ENCODE measurements at regions not wholly inside any gene's neighbourhood (a gene's known extent, or its start where the extent isn't known, plus 50 kb on each side); places are given as distances from the start of the nearest gene placed in this dataset.
A peak's percentile ranks its signal among the peaks of the same experiment; 100 is the strongest.

DNA sequence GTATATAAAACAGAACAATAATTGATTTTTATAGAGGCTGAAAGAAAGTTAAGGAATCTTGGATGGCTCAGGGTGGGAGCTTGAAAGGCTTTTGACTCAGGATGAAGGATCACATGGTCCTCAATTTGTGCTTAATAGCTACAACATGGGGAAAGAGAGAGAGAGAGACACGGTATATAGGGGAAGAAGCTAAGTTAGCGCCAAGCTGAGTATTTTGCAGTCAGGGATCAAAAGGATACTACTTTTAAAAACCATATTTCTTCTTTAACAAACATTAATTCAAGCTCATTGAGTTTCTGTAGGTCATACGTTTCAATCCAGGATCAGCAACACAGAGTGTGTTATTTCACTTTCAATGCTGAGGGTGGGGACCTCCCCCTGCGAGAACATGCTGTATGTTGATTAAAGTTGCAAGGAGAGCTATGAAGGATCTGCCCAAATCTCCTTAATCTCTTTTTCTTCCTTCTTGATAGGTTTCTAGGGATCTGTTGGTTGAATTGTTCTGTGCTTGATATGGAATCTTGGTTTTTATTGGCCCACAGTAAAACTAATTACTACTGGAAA lies 133.1 kb upstream of the NUDT4 start:
- peak overlapping the region; percentile 12; the same call in 1 of the 2 replicates for H3K27ac ChIP-seq (ENCODE audit: low read depth, low read length)
- no peak overlapping the region for H3K4me3 ChIP-seq (ENCODE audit: low read depth, low read length)
- H3K79me2 ChIP-seq (ENCODE audit: control insufficient read depth, insufficient read depth, low read length, unreplicated experiment): no peaks in the 10 kb centered on the region
- H3K36me3 ChIP-seq (ENCODE audit: insufficient read depth, low read length): no peaks in the 10 kb centered on the region
- no peaks in the 10 kb centered on the region for H3K27me3 ChIP-seq (ENCODE audit: insufficient read depth, low read length)
- peaks cover 18% of the 10 kb centered on the region for H3K4me1 ChIP-seq (ENCODE audit: control insufficient read depth, insufficient read depth, low read length, unreplicated experiment)
- H2AFZ ChIP-seq (ENCODE audit: low read length, unreplicated experiment): no peak overlapping the region

DNA sequence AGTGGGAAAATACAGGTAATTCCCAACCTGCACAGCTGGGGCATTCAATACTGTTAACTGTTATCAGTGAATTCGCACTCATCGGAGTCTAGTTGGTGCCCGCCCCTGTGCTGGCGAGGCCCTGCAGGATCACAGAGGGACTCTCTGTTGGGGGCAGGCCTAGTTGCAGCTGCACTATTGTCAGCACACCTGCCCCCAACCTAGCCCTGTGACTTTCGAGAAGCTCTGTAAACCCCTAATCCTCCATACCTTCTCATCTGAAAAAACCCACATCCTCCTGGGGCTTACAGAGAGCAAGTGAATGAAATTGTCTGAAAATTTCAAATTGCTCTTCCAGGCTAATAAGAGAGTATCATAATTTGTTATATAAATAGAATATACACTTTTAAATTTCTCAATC lies 132.2 kb upstream of the NUDT4 start:
- Histone ChIP-seq H3K79me2 (ENCODE audit: control insufficient read depth, insufficient read depth, low read length, unreplicated experiment) (no peaks in the 10 kb centered on the region), H2AFZ (ENCODE audit: low read length, unreplicated experiment) (no peak overlapping the region), H3K4me3 (ENCODE audit: low read depth, low read length) (no peak overlapping the region), H3K36me3 (ENCODE audit: insufficient read depth, low read length) (no peaks in the 10 kb centered on the region), H3K27ac (ENCODE audit: low read depth, low read length) (no peak overlapping the region), H3K27me3 (ENCODE audit: insufficient read depth, low read length) (no peaks in the 10 kb centered on the region), H3K4me1 (ENCODE audit: control insufficient read depth, insufficient read depth, low read length, unreplicated experiment) (peaks cover 18% of the 10 kb centered on the region)

DNA sequence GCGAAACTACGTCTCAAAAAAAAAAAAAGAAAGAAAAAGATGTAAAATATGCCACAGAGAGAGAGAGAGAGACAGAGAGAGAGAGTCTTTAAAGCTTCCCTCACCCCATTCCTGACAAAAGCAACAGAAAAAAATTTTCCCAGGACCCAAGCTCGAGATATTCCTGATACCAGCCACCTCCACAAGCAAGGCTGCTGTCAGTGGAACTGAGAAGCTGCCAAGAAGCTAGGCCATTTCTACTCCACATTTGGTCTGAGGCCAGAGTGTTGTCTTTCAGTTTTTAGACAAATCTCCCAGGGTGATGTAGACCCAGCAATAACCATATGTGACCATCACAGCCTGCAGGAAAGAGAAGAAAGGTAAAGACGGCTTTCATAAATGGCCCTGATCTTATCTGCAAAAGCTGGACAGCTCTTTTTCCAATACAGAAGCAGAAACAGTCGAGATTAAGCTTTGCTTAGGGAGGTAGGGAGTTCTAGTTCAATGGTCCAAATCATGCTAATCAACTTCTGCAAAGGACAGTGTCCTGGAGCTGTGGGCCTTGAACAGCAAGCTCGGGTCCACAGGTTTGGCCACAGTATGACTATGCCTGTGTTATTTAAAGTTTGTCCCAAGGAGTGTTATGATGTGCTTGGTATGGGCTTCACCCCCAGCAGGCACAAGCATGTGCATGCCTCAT lies 130.3 kb upstream of the NUDT4 start:
- Histone ChIP-seq H3K4me1 (ENCODE audit: control insufficient read depth, insufficient read depth, low read length, unreplicated experiment) (peaks cover 18% of the 10 kb centered on the region), H3K36me3 (ENCODE audit: insufficient read depth, low read length) (no peaks in the 10 kb centered on the region), H3K27ac (ENCODE audit: low read depth, low read length) (no peak overlapping the region), H2AFZ (ENCODE audit: low read length, unreplicated experiment) (no peak overlapping the region), H3K27me3 (ENCODE audit: insufficient read depth, low read length) (no peaks in the 10 kb centered on the region), H3K79me2 (ENCODE audit: control insufficient read depth, insufficient read depth, low read length, unreplicated experiment) (no peaks in the 10 kb centered on the region), H3K4me3 (ENCODE audit: low read depth, low read length) (no peak overlapping the region)

DNA sequence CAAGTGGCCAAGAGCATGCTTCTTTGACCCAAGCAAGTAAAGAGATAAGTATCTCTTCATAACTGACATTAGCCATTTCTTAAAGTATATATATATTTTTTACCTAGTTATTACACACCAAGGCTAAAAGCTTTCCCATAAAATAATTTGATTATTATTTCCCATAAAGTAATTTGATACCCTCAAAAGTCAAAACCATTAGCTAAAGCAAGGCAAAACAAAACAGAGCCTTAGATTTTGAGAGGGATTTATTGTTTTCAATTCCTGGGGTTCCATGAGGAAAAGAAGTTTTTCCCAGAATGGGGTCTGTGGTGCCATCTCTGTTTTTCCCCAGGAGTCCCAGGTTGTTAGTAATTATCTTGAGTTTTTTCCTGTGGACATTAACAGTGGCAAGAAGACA lies 125.5 kb upstream of the NUDT4 start:
- Histone ChIP-seq H3K4me3 (ENCODE audit: low read depth, low read length) (no peak overlapping the region), H3K79me2 (ENCODE audit: control insufficient read depth, insufficient read depth, low read length, unreplicated experiment) (no peaks in the 10 kb centered on the region), H3K27ac (ENCODE audit: low read depth, low read length) (no peak overlapping the region), H3K27me3 (ENCODE audit: insufficient read depth, low read length) (no peaks in the 10 kb centered on the region), H3K36me3 (ENCODE audit: insufficient read depth, low read length) (no peaks in the 10 kb centered on the region), H3K4me1 (ENCODE audit: control insufficient read depth, insufficient read depth, low read length, unreplicated experiment) (peaks cover 4% of the 10 kb centered on the region), H2AFZ (ENCODE audit: low read length, unreplicated experiment) (no peak overlapping the region)

DNA sequence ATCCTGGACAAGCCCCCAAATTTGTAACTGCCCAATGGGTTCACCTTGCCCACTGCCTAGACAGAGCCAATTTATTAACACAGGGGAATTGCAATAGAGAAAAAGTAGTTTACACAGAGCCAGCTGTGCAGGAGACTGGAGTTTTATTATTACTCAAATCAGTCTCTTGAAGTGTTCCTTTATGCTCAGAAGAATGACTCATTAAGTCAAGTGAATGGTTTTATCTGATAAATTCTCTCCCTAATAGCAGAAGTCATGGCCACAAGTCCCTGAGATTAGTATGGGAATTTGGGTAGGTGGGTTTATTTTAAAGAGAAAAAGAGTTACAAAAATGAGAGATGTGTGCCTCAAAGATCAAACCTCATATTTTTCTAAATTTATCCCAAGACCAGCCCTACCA lies 122.8 kb upstream of the NUDT4 start:
- Histone ChIP-seq H3K36me3 (ENCODE audit: insufficient read depth, low read length) (no peaks in the 10 kb centered on the region), H3K27ac (ENCODE audit: low read depth, low read length) (no peak overlapping the region), H3K4me1 (ENCODE audit: control insufficient read depth, insufficient read depth, low read length, unreplicated experiment) (no peaks in the 10 kb centered on the region), H3K79me2 (ENCODE audit: control insufficient read depth, insufficient read depth, low read length, unreplicated experiment) (no peaks in the 10 kb centered on the region), H2AFZ (ENCODE audit: low read length, unreplicated experiment) (no peak overlapping the region), H3K27me3 (ENCODE audit: insufficient read depth, low read length) (no peaks in the 10 kb centered on the region), H3K4me3 (ENCODE audit: low read depth, low read length) (no peak overlapping the region)

DNA sequence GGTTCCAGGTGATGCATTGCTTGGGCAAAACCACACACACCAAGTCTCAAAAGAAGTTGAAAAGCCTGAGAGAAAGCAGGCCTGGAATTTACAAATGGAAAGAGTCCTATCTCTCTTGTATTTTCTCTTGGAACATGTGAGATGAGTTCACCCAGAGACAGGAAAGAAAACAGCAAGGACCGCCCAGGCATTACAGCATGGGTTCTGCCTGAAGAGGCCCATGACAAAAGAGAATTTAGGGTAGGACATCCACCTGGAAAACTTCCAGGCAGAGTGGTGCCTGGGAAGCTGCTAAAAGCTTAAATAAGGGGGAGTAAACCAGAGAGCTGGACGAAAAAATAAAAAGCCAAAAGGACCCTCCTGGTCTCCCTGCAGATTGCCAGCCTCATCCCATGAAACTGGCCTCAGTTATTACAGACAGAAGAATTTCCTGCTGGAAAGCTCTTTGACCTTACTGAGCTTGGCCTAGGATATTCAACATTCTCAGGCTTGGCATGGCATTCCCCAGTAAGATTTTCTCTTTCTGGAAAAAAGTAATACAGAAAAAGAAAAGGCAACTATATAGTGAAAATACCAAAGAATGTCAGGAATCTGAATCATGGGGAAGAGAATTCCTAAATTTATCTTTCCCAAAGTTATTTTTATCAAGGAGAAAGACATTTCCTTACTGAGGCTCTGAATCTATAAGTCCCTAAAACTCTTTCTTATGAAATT lies 121.3 kb upstream of the NUDT4 start:
- Histone ChIP-seq H3K79me2 (ENCODE audit: control insufficient read depth, insufficient read depth, low read length, unreplicated experiment) (no peaks in the 10 kb centered on the region), H2AFZ (ENCODE audit: low read length, unreplicated experiment) (no peak overlapping the region), H3K4me1 (ENCODE audit: control insufficient read depth, insufficient read depth, low read length, unreplicated experiment) (no peaks in the 10 kb centered on the region), H3K27me3 (ENCODE audit: insufficient read depth, low read length) (no peaks in the 10 kb centered on the region), H3K4me3 (ENCODE audit: low read depth, low read length) (no peak overlapping the region), H3K36me3 (ENCODE audit: insufficient read depth, low read length) (no peaks in the 10 kb centered on the region), H3K27ac (ENCODE audit: low read depth, low read length) (no peak overlapping the region)

DNA sequence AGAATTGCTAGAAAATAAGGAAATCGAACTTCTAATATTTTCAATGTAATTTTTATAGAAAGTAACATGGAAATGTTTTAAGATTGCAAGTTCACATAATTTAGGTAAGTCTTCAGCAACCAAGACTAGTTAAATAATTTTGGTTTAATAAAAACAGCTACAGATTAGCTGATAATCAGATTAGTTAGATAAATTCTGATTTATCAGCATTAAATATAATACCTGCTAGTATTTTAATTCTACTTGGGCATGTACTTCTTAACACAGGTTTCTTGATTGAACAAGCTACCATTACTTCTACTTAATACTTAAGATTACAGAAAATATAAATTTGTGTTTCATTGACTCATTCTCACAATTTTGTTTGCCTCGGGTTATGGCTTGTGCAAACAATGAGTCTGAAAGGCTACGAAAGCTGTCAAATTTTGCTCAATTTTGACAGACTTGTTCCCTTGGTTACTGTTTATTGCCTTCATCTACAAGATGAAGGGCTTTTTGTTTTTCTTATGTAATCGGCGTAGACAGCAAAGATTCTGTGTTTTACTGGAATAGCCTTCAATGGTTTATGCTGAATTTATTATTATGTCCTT lies 116.1 kb upstream of the NUDT4 start:
- Histone ChIP-seq H3K36me3 (ENCODE audit: insufficient read depth, low read length) (no peaks in the 10 kb centered on the region), H3K4me1 (ENCODE audit: control insufficient read depth, insufficient read depth, low read length, unreplicated experiment) (no peaks in the 10 kb centered on the region), H3K79me2 (ENCODE audit: control insufficient read depth, insufficient read depth, low read length, unreplicated experiment) (no peaks in the 10 kb centered on the region), H3K4me3 (ENCODE audit: low read depth, low read length) (no peak overlapping the region), H3K27me3 (ENCODE audit: insufficient read depth, low read length) (no peaks in the 10 kb centered on the region), H2AFZ (ENCODE audit: low read length, unreplicated experiment) (no peak overlapping the region), H3K27ac (ENCODE audit: low read depth, low read length) (no peak overlapping the region)

DNA sequence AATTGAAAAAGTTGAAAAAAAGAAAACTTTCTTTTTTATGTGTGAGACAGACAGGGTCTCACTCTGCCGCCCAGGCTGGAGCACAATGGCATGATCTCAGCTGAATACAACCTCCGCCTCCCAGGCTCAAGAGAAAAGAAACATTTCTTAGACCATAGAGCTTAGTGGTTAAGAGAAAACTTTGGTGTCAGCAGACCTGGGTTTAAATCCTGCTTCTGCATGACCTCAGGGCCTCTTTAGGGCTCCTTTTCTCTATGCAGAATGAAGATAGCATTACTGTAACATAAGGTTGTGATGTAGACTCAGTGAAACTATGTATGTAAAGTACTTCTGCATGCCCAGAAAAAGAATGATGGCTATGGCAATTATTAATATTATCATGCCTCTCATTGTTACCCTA lies 104.7 kb upstream of the NUDT4 start:
- no peaks in the 10 kb centered on the region for H3K79me2 ChIP-seq (ENCODE audit: control insufficient read depth, insufficient read depth, low read length, unreplicated experiment)
- no peaks in the 10 kb centered on the region for H3K4me1 ChIP-seq (ENCODE audit: control insufficient read depth, insufficient read depth, low read length, unreplicated experiment)
- H3K27ac ChIP-seq (ENCODE audit: low read depth, low read length): no peak overlapping the region
- H3K27me3 ChIP-seq (ENCODE audit: insufficient read depth, low read length): no peaks in the 10 kb centered on the region
- no peaks in the 10 kb centered on the region for H3K36me3 ChIP-seq (ENCODE audit: insufficient read depth, low read length)
- no peak overlapping the region for H2AFZ ChIP-seq (ENCODE audit: low read length, unreplicated experiment)
- no peak overlapping the region for H3K4me3 ChIP-seq (ENCODE audit: low read depth, low read length)

DNA sequence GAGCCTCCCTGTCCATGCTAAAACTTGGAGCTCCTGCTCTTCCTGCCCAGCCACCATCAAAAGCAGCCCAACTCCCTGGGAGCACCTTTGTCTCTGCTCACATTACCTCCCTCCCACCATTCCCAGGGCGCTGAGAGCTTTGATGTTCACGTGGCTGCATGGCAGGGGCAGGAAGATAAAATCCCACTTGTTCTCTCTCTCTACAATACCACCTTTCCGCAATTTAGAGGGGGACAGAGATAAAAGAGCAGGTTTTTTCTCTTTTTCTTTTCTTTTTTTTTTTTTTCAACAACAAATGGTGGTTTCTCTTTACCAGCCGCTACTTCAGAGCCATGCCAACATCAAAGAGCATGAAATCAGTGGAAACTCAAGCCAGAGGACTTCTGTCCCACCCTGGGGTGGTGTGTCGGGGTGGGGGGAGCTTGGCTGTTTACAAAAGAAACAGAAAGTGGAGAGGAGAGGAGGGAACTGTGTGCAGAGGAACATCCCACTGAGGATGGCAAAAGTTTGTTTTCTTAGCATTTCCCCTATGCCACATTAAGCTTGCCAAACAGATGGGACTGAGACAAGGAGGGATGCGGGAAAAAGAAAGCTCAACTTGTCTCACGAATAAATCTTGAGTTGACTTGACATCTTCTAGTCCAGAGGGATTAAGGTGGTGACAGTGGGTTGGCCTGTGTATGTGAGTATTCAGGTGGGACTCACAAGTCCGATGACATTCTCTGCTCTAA lies 103.7 kb upstream of the NUDT4 start:
- Histone ChIP-seq H3K36me3 (ENCODE audit: insufficient read depth, low read length) (no peaks in the 10 kb centered on the region), H3K4me1 (ENCODE audit: control insufficient read depth, insufficient read depth, low read length, unreplicated experiment) (no peaks in the 10 kb centered on the region), H2AFZ (ENCODE audit: low read length, unreplicated experiment) (peak overlapping the region; percentile 50), H3K79me2 (ENCODE audit: control insufficient read depth, insufficient read depth, low read length, unreplicated experiment) (no peaks in the 10 kb centered on the region), H3K27me3 (ENCODE audit: insufficient read depth, low read length) (no peaks in the 10 kb centered on the region), H3K4me3 (ENCODE audit: low read depth, low read length) (no peak overlapping the region), H3K27ac (ENCODE audit: low read depth, low read length) (no peak overlapping the region)

DNA sequence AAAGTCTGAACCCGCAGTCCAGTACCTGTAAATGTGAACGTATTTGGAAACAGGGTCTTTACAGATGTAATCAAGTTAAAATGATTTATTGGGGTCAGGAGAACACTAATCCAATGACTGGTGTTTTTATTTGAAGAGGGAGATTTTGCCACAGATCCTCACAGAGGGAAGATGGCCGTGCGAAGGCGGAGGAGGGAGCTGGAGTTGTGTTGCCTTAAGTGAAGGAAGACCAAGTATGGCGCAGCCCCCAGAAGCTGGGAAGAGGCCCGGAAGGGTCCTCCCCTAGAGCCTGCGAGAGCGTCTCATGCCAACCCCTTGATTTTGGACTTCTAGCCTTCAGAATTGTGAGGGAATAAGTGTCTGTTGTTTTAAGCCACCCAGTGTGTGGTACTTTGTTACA lies 102.8 kb upstream of the NUDT4 start:
- Histone ChIP-seq H3K36me3 (ENCODE audit: insufficient read depth, low read length) (no peaks in the 10 kb centered on the region), H3K27me3 (ENCODE audit: insufficient read depth, low read length) (no peaks in the 10 kb centered on the region), H3K4me3 (ENCODE audit: low read depth, low read length) (no peak overlapping the region), H2AFZ (ENCODE audit: low read length, unreplicated experiment) (no peak overlapping the region), H3K27ac (ENCODE audit: low read depth, low read length) (no peak overlapping the region), H3K79me2 (ENCODE audit: control insufficient read depth, insufficient read depth, low read length, unreplicated experiment) (no peaks in the 10 kb centered on the region), H3K4me1 (ENCODE audit: control insufficient read depth, insufficient read depth, low read length, unreplicated experiment) (no peaks in the 10 kb centered on the region)
